Fibroblast of lung (primary cell): ENCODE measurements at regions not wholly inside any gene's neighbourhood (a gene's known extent, or its start where the extent isn't known, plus 50 kb on each side); places are given as distances from the start of the nearest gene placed in this dataset.

Experiments
- DNase-seq, 2 donors: peaks; one replicate each; pipeline versions ENCODE4 v3.0.0 to v3.0.0-alpha.2; 2010; ENCODE audit warnings: low read depth in 2 of 2
- H2AFZ ChIP-seq: 2 replicates; pipeline ENCODE4 v1.5.1; 2012; ENCODE audit warnings: low read length, control low read depth, inconsistent platforms
- H3K27ac ChIP-seq: 2 replicates; pipeline ENCODE4 v1.5.1; 2011; ENCODE audit warnings: low read length, control low read depth; ENCODE audit not compliant: insufficient read depth
- H3K27me3 ChIP-seq: 2 replicates; pipeline ENCODE4 v1.5.1; 2011; ENCODE audit warnings: mild to moderate bottlenecking, low read length; ENCODE audit not compliant: control insufficient read depth, insufficient read depth
- H3K36me3 ChIP-seq: 2 replicates; pipeline ENCODE4 v1.5.1; 2011; ENCODE audit warnings: low read length; ENCODE audit not compliant: control insufficient read depth, insufficient read depth
- H3K4me1 ChIP-seq: 2 replicates; pipeline ENCODE4 v1.5.1; 2011; ENCODE audit warnings: low read length; ENCODE audit not compliant: control insufficient read depth, insufficient read depth; ENCODE audit errors: extremely low read depth
- H3K4me2 ChIP-seq: 2 replicates; pipeline ENCODE4 v1.5.1; 2011; ENCODE audit warnings: low read length, control low read depth; ENCODE audit not compliant: insufficient read depth; ENCODE audit errors: extremely low read depth
- H3K4me3 ChIP-seq, 4 experiments: fragments of 200-600 bp in 1 of 4; sonication (generic) in 1 of 4; replicated peaks in 1 of 4; 2 replicates each; pipeline ENCODE4 v1.5.1; 2011 to 2016; ENCODE audit warnings: low read length in 4 of 4, low read depth in 3 of 4, mild to moderate bottlenecking in 3 of 4, control low read depth in 2 of 4, inconsistent platforms in 1 of 4, mixed read lengths in 1 of 4; ENCODE audit not compliant: insufficient read depth in 1 of 4; ENCODE audit errors: control extremely low read depth in 1 of 4
- H3K79me2 ChIP-seq: 2 replicates; pipeline ENCODE4 v1.5.1; 2012; ENCODE audit warnings: mild to moderate bottlenecking, low read length, inconsistent platforms; ENCODE audit not compliant: control insufficient read depth, insufficient read depth
- H3K9ac ChIP-seq: 2 replicates; pipeline ENCODE4 v1.5.1; 2011; ENCODE audit warnings: mild to moderate bottlenecking, low read length, control low read depth; ENCODE audit not compliant: insufficient read depth
- H3K9me3 ChIP-seq: 2 replicates; pipeline ENCODE4 v1.5.1; 2012; ENCODE audit warnings: low read depth, low read length; ENCODE audit not compliant: control insufficient read depth, insufficient read depth
- H4K20me1 ChIP-seq: 2 replicates; pipeline ENCODE4 v1.5.1; 2011; ENCODE audit warnings: low read length; ENCODE audit not compliant: control insufficient read depth, insufficient read depth; ENCODE audit errors: extremely low read depth
- CTCF ChIP-seq, 2 donors: IDR thresholded peaks in 1 of 2; conservative IDR thresholded peaks in 1 of 2; 1 replicate in 1 of 2; 2 replicates in 1 of 2; pipeline ENCODE4 v1.5.1; 2011 to 2012; ENCODE audit warnings: low read length in 2 of 2, control low read depth in 1 of 2, inconsistent platforms in 1 of 2, low read depth in 1 of 2, mild to moderate bottlenecking in 1 of 2
- EZH2 ChIP-seq: IDR thresholded peaks from 2 replicates; pipeline ENCODE4 v1.5.1; 2012; ENCODE audit warnings: low read length, control low read depth, mild to moderate bottlenecking; ENCODE audit errors: missing control alignments

DNA sequence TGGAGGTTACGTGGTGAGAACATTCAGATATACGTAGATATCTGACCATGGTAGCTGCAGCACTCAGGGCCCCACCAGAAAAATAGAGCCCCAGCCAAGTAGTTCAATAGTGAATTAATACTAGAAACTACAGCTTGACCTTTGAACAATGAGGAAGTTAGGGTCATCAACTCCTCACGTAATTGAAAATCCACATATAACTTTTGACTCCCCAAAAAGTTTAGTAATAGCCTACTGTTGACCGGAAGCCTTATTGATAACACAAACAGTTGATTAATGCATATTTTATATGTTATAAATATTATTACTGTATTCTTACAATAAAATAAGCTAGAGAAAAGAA, 117.9 kb downstream of the SNX5 start:
- Histone ChIP-seq H3K9me3 (no peaks in the 10 kb centered on the region), H3K9ac (no peak overlapping the region), H3K4me2 (peak overlapping the region; percentile 51), H3K4me1 (peaks cover 20% of the 10 kb centered on the region), H3K79me2 (no peaks in the 10 kb centered on the region), H4K20me1 (no peaks in the 10 kb centered on the region), H3K27ac (peak overlapping the region; percentile 93), H2AFZ (no peak overlapping the region), H3K36me3 (no peaks in the 10 kb centered on the region), H3K27me3 (no peaks in the 10 kb centered on the region), H3K4me3 (no peak overlapping the region)
- TF ChIP-seq EZH2 (no peak), CTCF (conservative IDR thresholded peaks at IDR 0.05 in 1 of 2, IDR thresholded peaks at IDR 0.05 in 1 of 2; ENCODE audit: low read depth in 1 of 2, low read length in 2 of 2) (no peak)
- DNase-seq = no peak

- TF ChIP-seq CTCF (conservative IDR thresholded peaks at IDR 0.05 in 1 of 2, IDR thresholded peaks at IDR 0.05 in 1 of 2; ENCODE audit: low read depth in 1 of 2, low read length in 2 of 2) = no peak
- no peak for TF ChIP-seq EZH2
- no peaks in the 10 kb centered on the region for H4K20me1 ChIP-seq
These were observed 118.5 kb downstream of the SNX5 start for GRCh38 chr20:17849901-17850683.

DNA sequence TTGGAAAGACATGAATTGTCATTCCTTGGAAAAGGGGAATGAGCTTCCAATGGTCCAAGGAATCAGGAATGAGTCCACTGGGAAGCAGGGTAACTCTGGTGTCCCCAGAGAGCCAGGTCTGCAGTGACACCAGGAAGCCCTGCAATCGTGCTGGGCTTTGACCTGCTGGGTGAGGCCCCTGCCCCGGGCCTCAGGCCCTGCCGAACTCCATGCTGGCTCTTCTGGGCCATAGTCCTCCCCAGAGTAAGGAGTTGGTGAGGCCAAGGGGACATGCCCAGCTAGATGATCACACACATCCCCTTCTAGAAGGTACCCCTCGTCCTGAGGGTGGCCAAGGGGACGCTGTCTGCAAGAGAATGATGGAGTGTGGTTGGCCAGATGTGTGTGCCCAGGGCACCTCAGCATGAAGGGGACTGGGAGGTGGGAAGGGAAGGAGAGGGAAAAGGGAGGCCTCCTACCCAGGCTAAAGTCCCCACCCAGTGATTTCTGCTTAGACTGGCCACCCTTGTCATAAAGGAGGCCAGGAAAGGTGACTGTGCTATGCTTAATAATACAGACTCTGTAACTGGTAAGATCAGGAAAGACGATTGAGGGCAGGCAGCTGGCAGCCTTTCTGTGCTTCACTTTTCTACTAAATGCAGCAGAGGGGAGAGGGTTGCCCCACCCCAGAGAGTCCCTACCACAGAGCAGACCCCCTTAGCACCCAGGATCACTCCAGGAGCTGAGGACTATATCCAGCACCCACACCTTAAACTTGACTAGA, 119.3 kb downstream of the SNX5 start:
- H3K27ac ChIP-seq = peak overlapping the region; percentile 93
- H4K20me1 ChIP-seq = no peaks in the 10 kb centered on the region
- H3K79me2 ChIP-seq = no peaks in the 10 kb centered on the region
- no peaks in the 10 kb centered on the region for H3K27me3 ChIP-seq
- no peaks in the 10 kb centered on the region for H3K36me3 ChIP-seq
- H3K9ac ChIP-seq = peak overlapping the region; percentile 32
- TF ChIP-seq EZH2 (no peak), CTCF (conservative IDR thresholded peaks at IDR 0.05 in 1 of 2, IDR thresholded peaks at IDR 0.05 in 1 of 2; ENCODE audit: low read depth in 1 of 2, low read length in 2 of 2) (no peak)
- DNase-seq = no peak
- H3K4me3 ChIP-seq = no peak overlapping the region
- no peaks in the 10 kb centered on the region for H3K9me3 ChIP-seq
- H2AFZ ChIP-seq = no peak overlapping the region
- H3K4me2 ChIP-seq = peak overlapping the region; percentile 56
- H3K4me1 ChIP-seq = peaks cover 20% of the 10 kb centered on the region

More at GRCh38 chr20:17849901-17850683, 118.5 kb downstream of the SNX5 start:
- H3K27ac ChIP-seq = peak overlapping the region; percentile 93
- no peak overlapping the region for H3K4me3 ChIP-seq
- H3K79me2 ChIP-seq = no peaks in the 10 kb centered on the region
- peak; percentile 98 to 100 for DNase-seq
- peaks cover 20% of the 10 kb centered on the region for H3K4me1 ChIP-seq
- peak overlapping the region; percentile 43 for H3K9ac ChIP-seq
- H3K27me3 ChIP-seq = no peaks in the 10 kb centered on the region
- no peaks in the 10 kb centered on the region for H3K36me3 ChIP-seq
- no peaks in the 10 kb centered on the region for H3K9me3 ChIP-seq
- H2AFZ ChIP-seq = no peak overlapping the region
- H3K4me2 ChIP-seq = peak overlapping the region; percentile 51
